ENCODE measurements at regions not wholly inside any gene's neighbourhood (a gene's known extent, or its start where the extent isn't known, plus 50 kb on each side); places are given as distances from the start of the nearest gene placed in this dataset.
"Not testable (repeated sequence)": the region's sequence is repeated elsewhere in the genome, so short reads cannot be mapped to it uniquely, and the experiment has no call there.

DNA sequence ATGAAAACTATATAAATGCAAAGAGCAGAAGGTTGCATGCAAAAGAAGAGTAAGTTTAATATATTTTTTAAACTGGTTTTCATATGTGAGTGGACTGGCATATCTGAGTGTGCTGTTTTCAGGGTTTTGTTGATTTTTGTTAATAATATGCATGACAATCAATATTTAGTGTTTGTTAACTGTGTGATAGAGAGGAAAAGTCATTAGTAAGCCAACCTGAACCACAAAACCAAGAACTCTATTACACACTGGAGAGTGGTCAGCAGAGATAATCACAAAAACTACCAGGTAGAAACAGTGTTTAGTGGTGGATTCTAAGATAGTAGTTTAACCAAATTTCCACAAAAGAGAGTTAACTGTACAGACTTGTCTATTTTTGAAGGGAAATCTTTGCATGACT is 396.9 kb downstream of the GASK1B start:
- DNase-seq, result no peak

DNA sequence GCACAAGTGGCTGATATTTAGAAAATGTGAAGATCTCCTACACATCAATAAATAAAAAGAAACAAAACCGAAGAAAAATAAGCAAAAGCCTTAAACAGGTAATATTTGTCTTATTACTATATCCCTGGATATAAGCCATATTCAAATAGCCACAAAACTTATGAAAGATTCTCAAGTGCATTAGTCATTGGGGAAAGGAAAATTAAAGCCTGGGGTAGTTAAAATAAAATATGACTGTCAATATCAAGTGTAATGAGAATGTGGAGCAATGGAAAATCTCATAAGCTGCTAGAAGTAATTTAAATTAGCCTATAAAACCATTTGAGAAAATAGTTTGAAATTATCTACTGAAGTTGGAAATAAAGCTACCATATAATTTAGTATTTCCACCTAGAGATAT is 399.9 kb downstream of the GASK1B start:
- DNase-seq, result no peak

GRCh38 chr4:157768419-157768818 is 404.4 kb downstream of the GASK1B start:
- DNase-seq, result no peak

- DNase-seq, result no peak
These were observed 409.3 kb downstream of the GASK1B start for GRCh38 chr4:157763490-157763889.

- DNase-seq, result no peak
These were observed 418.4 kb downstream of the GASK1B start for GRCh38 chr4:157754410-157754809.

DNA sequence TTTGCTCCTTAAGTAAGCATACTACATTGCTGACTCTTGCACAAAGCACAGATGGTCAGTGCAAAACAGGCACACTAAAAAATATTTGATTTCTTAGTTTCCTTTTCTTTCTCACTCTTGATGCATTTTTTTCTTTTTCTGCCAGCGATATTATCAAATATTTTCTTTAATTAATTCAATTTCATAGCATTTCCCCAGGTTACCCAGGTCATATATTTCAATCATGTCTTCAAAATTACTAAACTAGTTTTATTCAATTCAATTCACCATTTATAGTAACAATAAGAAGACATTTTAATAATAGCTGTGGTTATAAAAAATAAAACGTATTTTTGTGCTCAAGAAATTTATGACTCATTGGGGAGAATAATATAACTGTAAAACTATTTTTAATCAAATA is 421.2 kb downstream of the GASK1B start:
- no peak for DNase-seq

GRCh38 chr4:157741642-157742041 is 431.2 kb downstream of the GASK1B start:
- no peak for DNase-seq

- no peak for DNase-seq
These were observed 433.6 kb downstream of the GASK1B start for GRCh38 chr4:157739242-157739641.

- no peak for DNase-seq
These were observed 444.6 kb downstream of the GASK1B start for GRCh38 chr4:157728215-157728614.

- DNase-seq, result no peak
These were observed 445.7 kb downstream of the GASK1B start for GRCh38 chr4:157727163-157727562.

GRCh38 chr4:157722146-157722545 is 450.7 kb downstream of the GASK1B start:
- no peak for DNase-seq

DNA sequence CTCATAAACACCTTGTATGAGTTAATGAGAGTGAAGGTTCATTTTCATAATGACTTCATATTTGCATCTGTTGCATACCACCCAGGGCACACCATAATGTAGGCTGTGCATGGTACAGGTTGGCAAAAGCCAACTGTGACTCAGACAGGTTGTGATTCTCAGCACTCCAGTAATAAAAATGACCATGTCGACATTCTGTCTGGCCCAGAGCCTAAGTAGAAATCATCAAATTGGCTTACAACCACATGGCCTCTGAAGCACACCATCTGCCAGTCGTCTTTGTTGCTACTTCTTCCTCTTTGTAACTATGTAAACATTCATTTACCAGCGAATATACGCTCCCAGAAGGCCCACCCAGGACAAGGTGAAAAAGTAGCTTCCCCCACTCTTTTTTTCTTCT is 459.5 kb downstream of the GASK1B start:
- DNase-seq, result no peak

GRCh38 chr4:157706155-157706554 is 466.7 kb downstream of the GASK1B start:
- no peak for DNase-seq

DNA sequence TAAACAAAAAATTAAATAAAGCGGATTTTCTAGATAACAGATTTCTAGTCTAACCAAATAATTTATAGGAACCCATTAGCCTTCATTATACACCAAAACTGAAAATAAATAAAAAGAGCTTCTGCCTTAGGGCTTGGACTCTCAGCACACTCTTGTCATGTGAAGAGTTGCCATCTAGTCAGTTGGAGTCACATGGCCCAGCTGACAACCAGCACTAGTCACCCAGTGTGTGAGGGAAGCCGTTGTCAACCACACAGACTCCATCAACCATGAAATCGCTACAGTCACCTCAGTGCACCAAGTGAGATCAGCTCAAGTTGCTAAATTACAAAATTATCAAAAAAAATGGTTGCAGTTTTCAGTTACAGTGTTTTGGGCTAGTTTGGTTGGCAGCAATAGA is 470.0 kb downstream of the GASK1B start:
- no peak for DNase-seq

- no peak for DNase-seq
These were observed 471.2 kb downstream of the GASK1B start for GRCh38 chr4:157701695-157701994.

GRCh38 chr4:157700898-157701694 is 471.7 kb downstream of the GASK1B start:
- no peak for DNase-seq

DNA sequence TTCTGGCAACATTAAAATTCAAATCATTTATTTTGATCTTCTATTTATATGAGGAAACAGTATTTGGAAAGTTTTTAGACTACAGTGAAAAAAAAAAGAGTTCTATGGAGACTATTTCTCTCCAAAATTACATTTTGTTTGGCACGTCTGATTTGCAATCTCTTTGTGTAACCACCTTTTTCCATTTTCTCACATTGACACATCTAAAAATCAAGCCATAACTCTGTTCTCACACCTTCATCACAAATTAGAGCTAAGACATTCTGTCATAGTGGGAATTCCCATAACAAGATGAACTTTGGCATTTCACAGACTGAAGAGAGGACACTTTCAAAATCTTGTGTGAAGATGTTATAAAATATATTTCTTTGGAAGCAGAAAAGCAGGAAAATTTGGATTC is 468.9 kb downstream of the GRIA2 start:
- no peak for DNase-seq

DNA sequence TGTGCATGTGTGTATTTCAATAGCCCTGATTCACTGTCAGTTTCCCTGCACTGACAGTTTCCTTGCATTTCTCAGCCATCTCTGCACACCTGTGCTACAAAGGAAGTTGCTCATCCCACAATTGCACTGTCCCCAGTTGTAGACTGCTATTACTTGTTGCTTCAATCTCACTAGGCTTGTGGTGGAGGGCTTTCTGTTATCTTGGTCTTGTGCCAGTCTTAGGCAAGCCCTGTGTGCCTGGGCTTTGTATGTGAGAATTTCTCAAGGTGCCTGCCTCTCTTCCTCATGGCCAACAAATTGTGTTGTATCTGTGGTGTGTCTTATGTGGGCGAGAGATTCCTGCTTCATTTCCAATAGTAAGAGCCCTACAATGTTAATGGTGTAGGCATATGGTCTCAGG is 467.4 kb downstream of the GRIA2 start:
- no peak for DNase-seq

- DNase-seq, result not testable (repeated sequence)
These were observed 458.8 kb downstream of the GRIA2 start for GRCh38 chr4:157679326-157679725.

DNA sequence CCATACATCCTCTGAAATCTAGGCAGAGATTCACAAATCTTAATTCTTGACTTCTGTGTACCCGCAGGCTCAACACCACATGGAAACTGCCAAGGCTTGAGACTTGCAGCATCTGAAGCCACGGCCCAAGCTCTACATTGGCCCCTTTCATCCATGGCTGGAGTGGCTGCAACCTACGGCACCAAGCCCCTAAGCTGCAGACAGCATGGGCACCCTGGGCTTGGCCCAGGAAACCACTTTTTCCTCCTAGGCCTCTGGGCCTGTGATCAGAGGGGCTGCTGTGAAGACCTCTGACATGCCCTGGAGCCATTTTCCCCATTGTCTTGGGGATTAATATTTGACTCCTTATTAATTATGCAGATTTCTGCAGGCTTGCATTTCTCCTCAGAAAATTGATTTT is 457.9 kb downstream of the GRIA2 start:
- no peak for DNase-seq

DNA sequence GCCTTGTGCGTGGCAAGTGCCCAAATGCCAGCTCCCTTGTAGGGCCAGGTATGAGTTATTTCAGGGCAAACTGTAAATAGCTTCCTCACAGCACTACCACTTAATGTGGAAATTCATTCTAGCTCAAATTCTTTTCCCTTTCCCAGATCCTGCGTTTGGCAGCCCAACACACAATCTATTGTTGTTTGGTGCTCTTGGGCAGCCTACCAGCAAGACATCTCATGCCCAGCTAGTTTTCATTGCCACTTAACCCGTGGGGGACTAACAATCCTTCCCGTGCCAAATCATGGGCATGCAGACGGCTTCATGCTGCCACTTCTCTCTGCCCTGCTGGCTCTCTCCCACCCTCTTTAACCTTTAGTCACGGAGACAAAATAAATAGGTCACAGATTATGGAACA is 454.2 kb downstream of the GRIA2 start:
- no peak for DNase-seq

DNA sequence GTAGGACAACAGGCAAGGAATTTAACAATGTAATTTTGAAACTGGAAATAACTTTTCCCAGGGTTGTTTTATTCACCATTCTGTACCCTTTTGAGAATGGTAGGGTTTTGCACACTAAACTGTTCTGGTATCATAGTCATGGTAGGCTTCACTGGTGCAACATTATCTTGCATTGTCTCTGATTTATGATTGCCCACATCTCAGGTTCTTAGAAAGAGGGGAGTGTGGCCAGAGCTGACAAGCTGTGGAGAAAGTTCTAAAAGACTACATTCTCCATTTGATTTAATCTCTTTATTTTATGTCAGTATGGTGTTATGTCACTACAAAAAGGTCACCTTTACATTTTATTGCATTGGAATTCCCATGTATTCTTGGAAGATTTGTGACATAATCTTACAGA is 447.3 kb downstream of the GRIA2 start:
- no peak for DNase-seq

DNA sequence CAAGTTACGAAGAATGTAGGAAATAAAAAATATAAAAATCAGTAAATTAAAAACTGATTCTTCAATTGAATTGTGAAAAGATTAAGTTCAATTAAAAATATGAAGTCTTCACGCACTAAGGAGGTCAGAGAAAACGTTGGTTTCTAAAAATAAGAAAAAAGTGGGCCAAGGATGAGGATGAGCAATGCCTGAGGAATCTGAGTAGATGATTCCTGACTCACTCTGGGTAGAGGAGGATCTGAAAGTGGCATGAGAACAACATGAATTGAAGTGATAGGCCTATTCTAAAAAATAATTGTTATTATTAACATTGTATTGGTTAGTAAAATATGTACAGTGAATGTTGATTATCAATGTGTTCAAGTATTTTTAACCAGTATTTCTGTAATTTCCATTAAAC is 444.2 kb downstream of the GRIA2 start:
- DNase-seq, result no peak

GRCh38 chr4:157655096-157655809 is 434.7 kb downstream of the GRIA2 start:
- no peak for DNase-seq

GRCh38 chr4:157643257-157643656 is 422.7 kb downstream of the GRIA2 start:
- DNase-seq, result no peak

All from stimulated activated CD4-positive, alpha-beta T cell treated with anti-CD3 and anti-CD28 coated beads, Interleukin-15, amount 100 ng/mL, for 24 hours (primary cell).